ENCODE measurements at regions not wholly inside any gene's neighbourhood (a gene's known extent, or its start where the extent isn't known, plus 50 kb on each side); places are given as distances from the start of the nearest gene placed in this dataset.
"Not testable (repeated sequence)": the region's sequence is repeated elsewhere in the genome, so short reads cannot be mapped to it uniquely, and the experiment has no call there.

DNA sequence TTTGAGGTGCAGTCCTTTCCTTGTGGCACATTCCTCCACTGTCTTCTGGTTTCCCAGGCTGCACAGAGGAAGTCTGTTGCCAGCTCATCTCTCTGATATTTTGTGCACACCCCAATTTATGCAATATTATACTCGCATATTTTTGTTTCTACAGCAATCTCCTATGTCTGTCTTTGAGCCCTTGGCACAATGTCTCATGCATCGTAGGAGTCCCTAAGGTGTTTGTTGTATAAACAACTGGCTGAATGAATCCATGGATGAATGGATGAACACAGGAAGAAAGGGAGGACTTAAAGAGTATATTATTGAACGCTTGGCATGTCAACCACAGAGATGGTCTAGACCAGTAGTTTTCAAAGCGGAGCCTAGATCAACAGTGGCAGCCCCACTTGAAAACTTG, 2907.0 kb downstream of the RPIA start:
- not testable (repeated sequence) for TF ChIP-seq CTCF (IDR thresholded peaks at IDR 0.05; ENCODE audit: low read depth, low read length); EZH2phosphoT487 (IDR thresholded peaks at IDR 0.05; ENCODE audit: low read depth)

Data from OCI-LY3 (cell line).